Aorta (tissue), 5 donors: ENCODE measurements at regions not wholly inside any gene's neighbourhood (a gene's known extent, or its start where the extent isn't known, plus 50 kb on each side); places are given as distances from the start of the nearest gene placed in this dataset.

ENCODE experiments used
- ATAC-seq: fragments of 200-7000 bp; cut with Tn5 transposase; one replicate; pipeline ENCODE4 v1.9.1; 2022; ENCODE audit warnings: moderate library complexity; ENCODE audit not compliant: low FRiP score
- DNase-seq, 2 donors: peaks; one replicate each; pipeline ENCODE4 v3.0.0-alpha.2; 2020
- H3K27ac ChIP-seq, 2 donors: one replicate each; pipeline ENCODE4 v1.5.1; 2013; ENCODE audit warnings: low read length in 2 of 2, mild to moderate bottlenecking in 2 of 2, moderate library complexity in 2 of 2, control low read depth in 1 of 2, inconsistent platforms in 1 of 2, low read depth in 1 of 2
- H3K27me3 ChIP-seq, 2 donors: one replicate each; pipeline ENCODE4 v1.6.1; 2013; ENCODE audit warnings: control low read depth in 1 of 2, low read length in 1 of 2, mild to moderate bottlenecking in 1 of 2, moderate library complexity in 1 of 2; ENCODE audit not compliant: insufficient read depth in 2 of 2, control insufficient read depth in 1 of 2
- H3K36me3 ChIP-seq, 2 donors: one replicate each; pipeline ENCODE4 v1.6.1; 2013; ENCODE audit warnings: control low read depth in 1 of 2, low read length in 1 of 2, mild to moderate bottlenecking in 1 of 2; ENCODE audit not compliant: insufficient read depth in 2 of 2, control insufficient read depth in 1 of 2
- H3K4me1 ChIP-seq, 2 donors: one replicate each; pipeline ENCODE4 v1.6.1; 2013; ENCODE audit warnings: low read length in 2 of 2, control low read depth in 1 of 2, mild to moderate bottlenecking in 1 of 2, moderate library complexity in 1 of 2; ENCODE audit not compliant: insufficient read depth in 2 of 2, control insufficient read depth in 1 of 2
- H3K4me3 ChIP-seq, 2 donors: one replicate each; pipeline ENCODE4 v1.5.1; 2013; ENCODE audit warnings: low read length in 2 of 2, control low read depth in 1 of 2, mild to moderate bottlenecking in 1 of 2
- H3K9me3 ChIP-seq: one replicate; pipeline ENCODE4 v1.6.1; 2013; ENCODE audit warnings: mild to moderate bottlenecking, low read length; ENCODE audit not compliant: control insufficient read depth
- WGBS, 2 donors: extraction: QIAGEN DNeasy Blood & Tissue Kit; methylation state at CpG; one replicate each; pipeline ENCODE4 v1.1.7; 2013; 5-methylcytosine and 5-hydroxymethylcytosine counted together
- intact Hi-C, 2 donors: fragments of 100-400 bp; cut with DNase I; formaldehyde crosslinking; loops; one replicate each; pipeline versions ENCODE4 v1.14.2 to v1.15.0; 2022
- donor health status: healthy with polysubstance abuse.
- donor health status: Bipolar disorder and iron deficiency.
- donor health status: DM: no; HTN: no; CAD: no.
- donor health status: DM: no; HTN: no; CAD: no.
- donor health status: DM: yes; HTN: yes; CAD: no.

- H3K4me3 ChIP-seq: no peak overlapping the region
- intact Hi-C loops: no loop called here
- no peaks in the 10 kb centered on the region for H3K27me3 ChIP-seq
- no peak overlapping the region for H3K27ac ChIP-seq
- ATAC-seq (no peak), DNase-seq (no peak)
- WGBS, 2 donors: 74 to 84% methylated on average over 3 of the region's 3 CpGs
- H3K9me3 ChIP-seq: no peaks in the 10 kb centered on the region
- H3K36me3 ChIP-seq: no peaks in the 10 kb centered on the region
- H3K4me1 ChIP-seq: no peaks in the 10 kb centered on the region
Observed at GRCh38 chr10:120738658-120739057, 112.5 kb upstream of the WDR11 start.

GRCh38 chr10:120741396-120741795 lies 109.8 kb upstream of the WDR11 start:
- no peak overlapping the region for H3K27ac ChIP-seq
- no peak for ATAC-seq
- intact Hi-C loops: no loop called here
- H3K4me3 ChIP-seq: no peak overlapping the region
- H3K36me3 ChIP-seq: no peaks in the 10 kb centered on the region
- H3K4me1 ChIP-seq: no peaks in the 10 kb centered on the region
- DNase-seq: no peak
- H3K27me3 ChIP-seq: no peaks in the 10 kb centered on the region
- no peaks in the 10 kb centered on the region for H3K9me3 ChIP-seq
- WGBS, 2 donors: 15 to 16% methylated on average over 5 of the region's 5 CpGs

- H3K27ac ChIP-seq: no peak overlapping the region
- intact Hi-C loops: no loop called here
- H3K36me3 ChIP-seq: no peaks in the 10 kb centered on the region
- no peak for DNase-seq
- WGBS, 2 donors: 90 to 91% methylated on average over 4 of the region's 4 CpGs
- no peaks in the 10 kb centered on the region for H3K9me3 ChIP-seq
- ATAC-seq: no peak
- H3K4me3 ChIP-seq: no peak overlapping the region
- H3K4me1 ChIP-seq: no peaks in the 10 kb centered on the region
- H3K27me3 ChIP-seq: no peaks in the 10 kb centered on the region
Observed at GRCh38 chr10:120742373-120742772, 108.8 kb upstream of the WDR11 start.

- intact Hi-C loops: no loop called here
- ATAC-seq: no peak
- WGBS, 2 donors: 76 to 79% methylated on average over 5 of the region's 5 CpGs
- Histone ChIP-seq H3K36me3 (no peaks in the 10 kb centered on the region), H3K4me3 (no peak overlapping the region), H3K4me1 (no peaks in the 10 kb centered on the region), H3K9me3 (no peaks in the 10 kb centered on the region), H3K27ac (no peak overlapping the region), H3K27me3 (no peaks in the 10 kb centered on the region)
- DNase-seq: no peak
Observed at GRCh38 chr10:120744040-120744439, 107.1 kb upstream of the WDR11 start.

- intact Hi-C loops: no loop called here
- DNase-seq (no peak), ATAC-seq (no peak)
- Histone ChIP-seq H3K36me3 (no peaks in the 10 kb centered on the region), H3K9me3 (no peaks in the 10 kb centered on the region), H3K4me1 (no peaks in the 10 kb centered on the region), H3K27ac (no peak overlapping the region), H3K4me3 (no peak overlapping the region), H3K27me3 (no peaks in the 10 kb centered on the region)
- 7 to 8% methylated on average over 4 of the region's 4 CpGs for WGBS, 2 donors
Observed at GRCh38 chr10:120746001-120746777, 105.0 kb upstream of the WDR11 start.

- Histone ChIP-seq H3K27ac (no peak overlapping the region), H3K4me3 (no peak overlapping the region), H3K9me3 (no peaks in the 10 kb centered on the region), H3K4me1 (no peaks in the 10 kb centered on the region), H3K36me3 (no peaks in the 10 kb centered on the region), H3K27me3 (no peaks in the 10 kb centered on the region)
- intact Hi-C loops: no loop called here
- ATAC-seq: no peak
- 37 to 42% methylated on average over 2 of the region's 2 CpGs for WGBS, 2 donors
- DNase-seq: no peak
Observed at GRCh38 chr10:120748519-120748918, 102.6 kb upstream of the WDR11 start.

- no peaks in the 10 kb centered on the region for H3K36me3 ChIP-seq
- H3K4me1 ChIP-seq: no peaks in the 10 kb centered on the region
- no peak overlapping the region for H3K27ac ChIP-seq
- no peak overlapping the region for H3K4me3 ChIP-seq
- H3K9me3 ChIP-seq: no peaks in the 10 kb centered on the region
- intact Hi-C loops: no loop called here
- 66 to 67% methylated on average over 2 of the region's 2 CpGs for WGBS, 2 donors
- ATAC-seq (no peak), DNase-seq (no peak)
- H3K27me3 ChIP-seq: no peaks in the 10 kb centered on the region
Observed at GRCh38 chr10:120749072-120749471, 102.1 kb upstream of the WDR11 start.

- no peaks in the 10 kb centered on the region for H3K36me3 ChIP-seq
- ATAC-seq (no peak), DNase-seq (no peak)
- H3K9me3 ChIP-seq: no peaks in the 10 kb centered on the region
- no peak overlapping the region for H3K4me3 ChIP-seq
- 48 to 55% methylated on average over 11 of the region's 11 CpGs for WGBS, 2 donors
- no peaks in the 10 kb centered on the region for H3K27me3 ChIP-seq
- intact Hi-C loops: no loop called here
- H3K27ac ChIP-seq: no peak overlapping the region
- H3K4me1 ChIP-seq: no peaks in the 10 kb centered on the region
Observed at GRCh38 chr10:120749856-120750566, 101.2 kb upstream of the WDR11 start.

- H3K27ac ChIP-seq: no peak overlapping the region
- DNase-seq (no peak), ATAC-seq (no peak)
- intact Hi-C loops: no loop called here
- no peaks in the 10 kb centered on the region for H3K27me3 ChIP-seq
- H3K9me3 ChIP-seq: peaks cover 2% of the 10 kb centered on the region
- H3K4me3 ChIP-seq: no peak overlapping the region
- H3K36me3 ChIP-seq: no peaks in the 10 kb centered on the region
- H3K4me1 ChIP-seq: no peaks in the 10 kb centered on the region
Observed at GRCh38 chr10:120755771-120756170, 95.4 kb upstream of the WDR11 start.
